Naive B cell (primary cell): ENCODE measurements at regions not wholly inside any gene's neighbourhood (a gene's known extent, or its start where the extent isn't known, plus 50 kb on each side); places are given as distances from the start of the nearest gene placed in this dataset.
"Not testable (repeated sequence)": the region's sequence is repeated elsewhere in the genome, so short reads cannot be mapped to it uniquely, and the experiment has no call there.

Experiments used
- ATAC-seq, 2 donors: fragments of 150-1000 bp; cut with Tn5 transposase; 2 replicates each; pipeline ENCODE4 v1.10.0; 2021; ENCODE audit warnings: low read depth in 2 of 2, mild to moderate bottlenecking in 2 of 2, moderate library complexity in 2 of 2
- DNase-seq: peaks from one replicate; pipeline ENCODE4 v3.0.0; 2022
- H3K27ac Mint-ChIP-seq, 6 donors: one replicate each; pipeline ENCODE4 v1.8.0; 2020 to 2022; ENCODE audit warnings: mild to moderate bottlenecking in 6 of 6, mixed read lengths in 6 of 6, moderate library complexity in 5 of 6, inconsistent platforms in 2 of 6
- H3K27me3 Mint-ChIP-seq, 3 donors: one replicate each; pipeline ENCODE4 v1.8.0; 2021 to 2022; ENCODE audit warnings: mixed read lengths in 3 of 3, mild to moderate bottlenecking in 1 of 3
- H3K36me3 Mint-ChIP-seq, 2 donors: one replicate each; pipeline ENCODE4 v1.8.0; 2020 to 2022; ENCODE audit warnings: mixed read lengths in 2 of 2, inconsistent platforms in 1 of 2, mild to moderate bottlenecking in 1 of 2
- H3K4me1 Mint-ChIP-seq, 3 donors: one replicate each; pipeline ENCODE4 v1.8.0; 2020 to 2022; ENCODE audit warnings: mixed read lengths in 3 of 3, inconsistent platforms in 1 of 3, mild to moderate bottlenecking in 1 of 3, moderate library complexity in 1 of 3
- H3K4me3 Mint-ChIP-seq, 8 donors: one replicate each; pipeline ENCODE4 v1.8.0; 2020 to 2022; ENCODE audit warnings: mild to moderate bottlenecking in 8 of 8, mixed read lengths in 8 of 8, moderate library complexity in 8 of 8, inconsistent platforms in 2 of 8
- H3K9me3 Mint-ChIP-seq, 7 donors: one replicate each; pipeline ENCODE4 v1.8.0; 2020 to 2022; ENCODE audit warnings: mixed read lengths in 7 of 7, mild to moderate bottlenecking in 5 of 7, inconsistent platforms in 2 of 7, moderate library complexity in 1 of 7

DNA sequence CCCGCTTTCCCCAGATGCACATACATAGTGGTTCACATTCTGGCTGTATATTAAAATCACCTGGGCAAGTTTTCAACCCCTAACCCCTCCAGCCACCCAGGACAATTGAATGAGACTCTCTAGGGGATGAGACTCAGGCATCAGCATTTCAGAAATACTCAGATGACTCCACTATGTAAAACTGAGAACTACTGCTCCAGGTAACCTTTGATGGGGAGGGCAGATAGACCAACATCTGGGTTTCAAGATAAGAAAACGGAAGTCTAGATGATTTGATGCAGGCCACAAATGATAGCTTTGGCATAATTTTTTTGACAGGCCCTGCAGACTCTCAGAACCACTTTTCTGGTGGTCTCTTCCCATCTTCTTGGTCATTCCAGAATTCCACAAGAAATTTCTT is 341.1 kb downstream of the EMP1 start:
- no peaks in the 10 kb centered on the region for H3K9me3 Mint-ChIP-seq
- DNase-seq = peak; percentile 35
- peak overlapping the region; percentile 14 to 97 (median 94) for H3K27ac Mint-ChIP-seq
- ATAC-seq = peak; percentile 24 to 28
- no peaks in the 10 kb centered on the region for H3K36me3 Mint-ChIP-seq
- no peaks in the 10 kb centered on the region for H3K27me3 Mint-ChIP-seq
- peak overlapping the region in 5 of 8 donors; percentile 20 to 81 (median 57) for H3K4me3 Mint-ChIP-seq
- H3K4me1 Mint-ChIP-seq = peaks cover 41 to 56% (median 53%) of the 10 kb centered on the region in 3 donors

- no peaks in the 10 kb centered on the region for H3K36me3 Mint-ChIP-seq
- H3K9me3 Mint-ChIP-seq = no peaks in the 10 kb centered on the region
- H3K4me1 Mint-ChIP-seq = peaks cover 34 to 56% (median 45%) of the 10 kb centered on the region in 3 donors
- peak overlapping the region in 7 of 8 donors; percentile 35 to 81 (median 63) for H3K4me3 Mint-ChIP-seq
- DNase-seq = peak; percentile 80
- no peaks in the 10 kb centered on the region for H3K27me3 Mint-ChIP-seq
- ATAC-seq = peak; percentile 99
- H3K27ac Mint-ChIP-seq = peak overlapping the region; percentile 90 to 97 (median 96)
Measured at GRCh38 chr12:13536219-13536910, 339.8 kb downstream of the EMP1 start.

- Mint-ChIP-seq H3K9me3 (no peaks in the 10 kb centered on the region), H3K27me3 (peaks cover 0 to 1% (median 0%) of the 10 kb centered on the region in 3 donors), H3K4me1 (peaks cover 28 to 54% (median 45%) of the 10 kb centered on the region in 3 donors), H3K4me3 (peak overlapping the region in 1 of 8 donors; percentile 18), H3K27ac (peak overlapping the region in 3 of 6 donors; percentile 12 to 28 (median 25)), H3K36me3 (no peaks in the 10 kb centered on the region)
- ATAC-seq (no peak), DNase-seq (peak; percentile 26)
Measured at GRCh38 chr12:13534645-13535398, 338.3 kb downstream of the EMP1 start.

DNA sequence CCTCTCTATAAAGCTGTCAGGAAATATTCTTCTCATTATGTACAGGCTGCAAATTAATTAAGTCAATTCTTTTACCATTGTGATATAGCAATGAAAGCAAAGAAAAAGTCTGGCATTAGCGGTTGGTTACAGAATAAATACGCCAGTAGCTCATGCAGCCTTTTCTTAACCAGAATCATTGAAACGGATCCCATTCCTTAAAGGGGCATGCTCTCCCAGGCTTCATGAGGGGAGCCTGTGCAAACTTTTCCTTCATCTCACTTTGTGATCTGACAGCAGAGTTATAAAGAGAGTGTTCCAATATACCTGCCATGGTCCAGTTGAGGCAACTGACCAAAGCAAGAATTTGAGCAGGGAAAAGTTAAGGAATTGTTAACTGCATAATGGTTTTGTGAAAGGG is 337.7 kb downstream of the EMP1 start:
- no peak for DNase-seq
- H3K4me1 Mint-ChIP-seq = peaks cover 28 to 53% (median 45%) of the 10 kb centered on the region in 3 donors
- H3K27me3 Mint-ChIP-seq = peaks cover 0 to 6% (median 0%) of the 10 kb centered on the region in 3 donors
- no peak overlapping the region for H3K4me3 Mint-ChIP-seq
- no peaks in the 10 kb centered on the region for H3K36me3 Mint-ChIP-seq
- no peak for ATAC-seq
- peak overlapping the region in 1 of 6 donors; percentile 3 for H3K27ac Mint-ChIP-seq
- no peaks in the 10 kb centered on the region for H3K9me3 Mint-ChIP-seq

- H3K4me1 Mint-ChIP-seq = peaks cover 6 to 20% (median 17%) of the 10 kb centered on the region in 3 donors
Measured at GRCh38 chr12:13530966-13531365, 334.4 kb downstream of the EMP1 start.

DNA sequence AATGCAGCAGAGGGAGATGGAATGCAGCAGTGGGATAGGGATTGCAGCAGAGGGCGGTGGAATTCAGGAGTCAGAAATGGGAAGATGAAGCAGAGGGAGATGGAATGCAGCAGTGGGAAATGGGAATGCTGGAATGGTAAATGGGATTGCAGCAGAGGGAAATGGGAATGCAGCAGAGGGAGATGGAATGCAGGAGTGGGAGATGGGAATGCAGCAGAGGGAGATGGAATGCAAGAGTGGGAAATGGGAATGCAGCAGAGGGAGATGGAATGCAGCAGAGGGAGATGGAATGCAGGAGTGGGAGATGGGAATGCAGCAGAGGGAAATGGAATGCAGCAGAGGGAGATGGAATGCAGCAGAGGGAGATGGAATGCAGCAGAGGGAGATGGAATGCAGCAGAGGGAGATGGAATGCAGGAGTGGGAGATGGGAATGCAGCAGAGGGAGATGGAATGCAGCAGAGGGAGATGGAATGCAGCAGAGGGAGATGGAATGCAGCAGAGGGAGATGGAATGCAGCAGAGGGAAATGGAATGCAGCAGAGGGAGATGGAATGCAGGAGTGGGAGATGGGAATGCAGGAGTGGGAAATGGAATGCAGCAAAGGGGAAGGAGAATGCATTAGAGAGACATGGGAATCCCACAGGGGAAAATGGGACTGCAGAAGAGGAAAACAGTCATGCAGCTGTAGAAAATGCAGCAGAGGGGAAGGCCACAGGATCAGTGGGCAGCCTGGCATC is 329.8 kb downstream of the EMP1 start:
- DNase-seq, H3K4me3 Mint-ChIP-seq, H3K27ac Mint-ChIP-seq, H3K4me1 Mint-ChIP-seq, H3K36me3 Mint-ChIP-seq, H3K9me3 Mint-ChIP-seq, ATAC-seq: not testable (repeated sequence)
- H3K27me3 Mint-ChIP-seq = peaks cover 0 to 17% (median 7%) of the 10 kb centered on the region in 3 donors

More at GRCh38 chr12:13530966-13531365, 334.4 kb downstream of the EMP1 start:
- H3K4me3 Mint-ChIP-seq = no peak overlapping the region
- H3K9me3 Mint-ChIP-seq = no peaks in the 10 kb centered on the region
- no peaks in the 10 kb centered on the region for H3K36me3 Mint-ChIP-seq
- ATAC-seq (no peak), DNase-seq (no peak)
- no peak overlapping the region for H3K27ac Mint-ChIP-seq
- H3K27me3 Mint-ChIP-seq = peaks cover 0 to 6% (median 0%) of the 10 kb centered on the region in 3 donors

DNA sequence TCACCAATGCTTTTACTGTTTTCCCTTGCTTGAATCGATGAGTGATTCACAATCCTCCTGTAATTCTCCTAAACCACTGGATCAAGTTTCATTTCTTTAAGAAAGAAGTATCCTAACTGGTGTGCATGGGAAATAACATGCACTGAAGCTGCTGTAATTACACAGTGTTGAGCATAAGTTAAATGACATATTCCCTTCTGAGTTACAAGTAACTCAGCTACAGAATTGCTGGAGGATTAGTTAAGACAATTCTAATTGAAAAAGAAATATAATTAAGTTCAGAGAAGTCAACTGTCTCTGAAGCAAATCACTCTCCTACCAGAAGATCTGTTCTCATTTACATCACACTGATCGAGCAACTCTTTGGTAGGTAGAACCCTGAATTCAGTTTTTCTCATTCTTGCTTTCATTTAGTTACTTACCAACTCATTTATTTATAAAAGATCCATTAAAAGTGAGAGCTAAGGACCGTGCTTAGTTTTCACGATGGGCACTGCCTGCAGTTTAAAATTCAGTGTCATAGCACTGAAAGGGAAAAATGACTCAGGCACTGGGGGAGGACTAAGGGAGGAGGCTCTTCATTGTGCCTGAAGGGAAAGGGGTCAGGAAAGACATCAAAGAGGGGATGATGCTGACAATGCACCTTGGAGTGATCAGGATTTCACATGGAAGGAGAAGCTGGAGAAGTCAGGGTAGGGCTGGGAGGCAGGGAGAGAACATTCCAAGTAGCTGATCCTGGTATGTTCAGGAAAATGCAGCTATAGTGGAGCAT is 327.2 kb downstream of the EMP1 start:
- no peak overlapping the region for H3K27ac Mint-ChIP-seq

GRCh38 chr12:13518034-13518433 is 321.5 kb downstream of the EMP1 start:
- not testable (repeated sequence) for H3K4me3 Mint-ChIP-seq, ATAC-seq, H3K4me1 Mint-ChIP-seq, DNase-seq, H3K27ac Mint-ChIP-seq
- Mint-ChIP-seq H3K36me3 (peaks cover 12 to 30% of the 10 kb centered on the region in 2 donors), H3K9me3 (peaks cover 15 to 55% (median 27%) of the 10 kb centered on the region in 7 donors), H3K27me3 (peaks cover 16 to 44% (median 27%) of the 10 kb centered on the region in 3 donors)

More for the DNA sequence above, 327.2 kb downstream of the EMP1 start:
- peaks cover 4 to 8% of the 10 kb centered on the region in 2 donors for H3K36me3 Mint-ChIP-seq
- H3K9me3 Mint-ChIP-seq = peaks cover 0 to 15% (median 4%) of the 10 kb centered on the region in 7 donors
- no peaks in the 10 kb centered on the region for H3K4me1 Mint-ChIP-seq
- DNase-seq (no peak), ATAC-seq (no peak)
- H3K4me3 Mint-ChIP-seq = no peak overlapping the region
- peaks cover 10 to 27% (median 24%) of the 10 kb centered on the region in 3 donors for H3K27me3 Mint-ChIP-seq

DNA sequence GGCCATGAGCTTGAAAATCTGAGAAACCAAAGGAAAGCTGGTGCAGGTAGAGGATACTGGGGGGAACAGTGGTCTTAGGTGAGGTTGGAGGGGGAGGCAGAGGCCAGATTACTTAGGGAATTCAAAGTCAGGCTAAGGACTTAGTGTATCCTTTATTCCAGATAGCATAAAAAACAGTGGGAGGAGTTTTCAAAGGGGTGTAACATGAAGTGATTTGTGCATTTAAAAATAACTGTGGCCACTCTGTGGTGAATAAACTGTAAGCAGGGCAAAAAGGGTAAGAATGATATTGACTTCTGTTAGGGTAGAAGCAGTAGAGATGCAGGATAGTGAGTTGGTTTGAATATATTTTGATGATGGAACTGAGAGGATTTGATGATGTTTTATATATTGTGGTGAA is 313.2 kb downstream of the EMP1 start:
- no peak overlapping the region for H3K27ac Mint-ChIP-seq
- no peaks in the 10 kb centered on the region for H3K27me3 Mint-ChIP-seq
- DNase-seq (no peak), ATAC-seq (no peak)
- H3K4me1 Mint-ChIP-seq = no peaks in the 10 kb centered on the region
- H3K9me3 Mint-ChIP-seq = peaks cover 0 to 28% (median 16%) of the 10 kb centered on the region in 7 donors
- peaks cover 0 to 11% of the 10 kb centered on the region in 2 donors for H3K36me3 Mint-ChIP-seq
- no peak overlapping the region for H3K4me3 Mint-ChIP-seq

DNA sequence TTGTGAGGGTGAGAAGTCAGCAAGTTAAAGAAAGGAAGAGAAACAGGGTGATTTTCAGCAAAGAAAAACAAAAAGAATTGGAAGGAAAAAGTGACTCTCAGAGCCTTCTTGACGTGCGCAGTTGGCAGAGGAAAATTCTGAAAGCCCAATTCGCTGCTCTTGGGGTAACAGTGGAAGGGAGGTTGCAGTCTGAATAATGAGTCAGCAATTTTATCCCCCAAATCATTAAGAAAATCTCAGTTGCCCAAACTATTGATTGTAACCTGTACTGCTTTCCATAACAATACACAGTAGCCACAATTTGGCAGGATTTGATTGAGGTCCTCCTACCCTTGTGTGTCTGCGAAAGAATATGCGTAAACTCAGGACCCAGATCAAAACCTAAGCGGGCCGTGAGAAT is 309.1 kb downstream of the EMP1 start:
- Mint-ChIP-seq H3K27me3 (peaks cover 0 to 4% (median 0%) of the 10 kb centered on the region in 3 donors), H3K4me3 (no peak overlapping the region), H3K36me3 (no peaks in the 10 kb centered on the region), H3K4me1 (no peaks in the 10 kb centered on the region), H3K27ac (no peak overlapping the region), H3K9me3 (no peaks in the 10 kb centered on the region)
- ATAC-seq = no peak
- no peak for DNase-seq

DNA sequence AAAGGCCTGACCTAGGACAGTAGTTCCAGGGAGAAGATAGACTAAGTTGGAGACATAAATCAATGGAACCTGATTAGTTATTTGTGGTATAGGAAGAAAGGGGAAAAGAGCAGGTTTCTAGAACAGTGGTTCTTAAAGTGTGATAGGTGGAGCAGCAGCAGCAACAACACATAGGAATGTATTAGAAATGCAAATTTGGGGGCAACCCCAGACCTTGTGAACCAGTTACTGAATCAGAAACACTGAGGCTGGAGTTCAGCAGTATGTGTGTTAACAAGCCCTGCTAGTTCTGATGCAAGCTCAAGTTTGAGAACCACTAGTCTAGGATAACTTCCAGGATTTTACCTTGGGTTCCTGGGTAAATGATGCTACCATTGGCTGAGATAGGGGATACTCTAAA is 308.7 kb downstream of the EMP1 start:
- Mint-ChIP-seq H3K9me3 (no peaks in the 10 kb centered on the region), H3K4me1 (no peaks in the 10 kb centered on the region), H3K27ac (no peak overlapping the region), H3K27me3 (peaks cover 0 to 4% (median 0%) of the 10 kb centered on the region in 3 donors), H3K4me3 (no peak overlapping the region), H3K36me3 (no peaks in the 10 kb centered on the region)
- DNase-seq = peak; percentile 14
- peak; percentile 61 to 68 for ATAC-seq

DNA sequence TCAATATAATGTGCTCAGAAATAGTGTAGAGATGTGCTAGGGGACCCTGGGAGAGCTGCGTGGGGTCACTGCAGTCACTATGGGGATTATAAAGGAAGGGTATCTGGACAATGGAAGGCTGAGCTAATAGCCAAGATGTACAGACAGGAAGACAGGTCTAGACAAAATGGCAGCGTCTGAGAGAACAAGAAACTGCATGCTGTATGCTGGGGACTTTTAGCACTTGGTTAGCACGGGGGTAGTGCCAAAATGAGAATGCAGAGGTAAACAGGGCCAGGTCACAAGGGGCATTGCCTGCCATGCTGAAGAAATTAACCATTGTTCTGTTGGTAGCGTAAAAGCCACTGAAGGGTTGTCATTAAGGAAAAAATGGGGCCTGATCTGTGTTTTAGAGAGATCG is 308.2 kb downstream of the EMP1 start:
- Mint-ChIP-seq H3K27me3 (peaks cover 4 to 5% (median 4%) of the 10 kb centered on the region in 3 donors), H3K4me3 (no peak overlapping the region), H3K4me1 (peaks cover 0 to 1% (median 0%) of the 10 kb centered on the region in 3 donors), H3K36me3 (no peaks in the 10 kb centered on the region), H3K9me3 (no peaks in the 10 kb centered on the region), H3K27ac (no peak overlapping the region)
- DNase-seq (peak; percentile 8), ATAC-seq (peak; percentile 41 to 70)
